Coronary artery (tissue), 2 donors: ENCODE measurements at regions not wholly inside any gene's neighbourhood (a gene's known extent, or its start where the extent isn't known, plus 50 kb on each side); places are given as distances from the start of the nearest gene placed in this dataset.

Experiments used
- DNase-seq: peaks from one replicate; pipeline ENCODE4 v3.0.0-alpha.2; 2017; ENCODE audit warnings: low spot score
- H3K27ac ChIP-seq, 2 donors: fragments of 200-600 bp; sonication (generic); one replicate each; pipeline ENCODE4 v1.5.1; 2016 to 2019
- H3K4me3 ChIP-seq: fragments of 200-600 bp; sonication (generic); 2 replicates; pipeline ENCODE4 v1.5.1; 2016; ENCODE audit warnings: mild to moderate bottlenecking, moderate library complexity
- CTCF ChIP-seq: fragments of 200-600 bp; sonication (generic); IDR thresholded peaks from one replicate; pipeline ENCODE4 v1.5.1; 2019; ENCODE audit warnings: antibody characterized with exemption

- no peak for DNase-seq
- H3K4me3 ChIP-seq = no peak overlapping the region
- H3K27ac ChIP-seq = no peak overlapping the region
- TF ChIP-seq CTCF = no peak
Observed at GRCh38 chr18:42530276-42530675, 575.2 kb downstream of the PIK3C3 start.

GRCh38 chr18:42532119-42532518 is 577.1 kb downstream of the PIK3C3 start:
- no peak for TF ChIP-seq CTCF
- Histone ChIP-seq H3K27ac (no peak overlapping the region), H3K4me3 (no peak overlapping the region)
- no peak for DNase-seq

- DNase-seq = no peak
- no peak for TF ChIP-seq CTCF
- Histone ChIP-seq H3K27ac (no peak overlapping the region), H3K4me3 (no peak overlapping the region)
Observed at GRCh38 chr18:42533009-42533575, 578.1 kb downstream of the PIK3C3 start.

GRCh38 chr18:42533616-42534015 is 578.6 kb downstream of the PIK3C3 start:
- Histone ChIP-seq H3K27ac (no peak overlapping the region), H3K4me3 (no peak overlapping the region)
- no peak for TF ChIP-seq CTCF
- DNase-seq = no peak

GRCh38 chr18:42534313-42534712 is 579.3 kb downstream of the PIK3C3 start:
- Histone ChIP-seq H3K4me3 (no peak overlapping the region), H3K27ac (no peak overlapping the region)
- no peak for TF ChIP-seq CTCF

GRCh38 chr18:42536442-42536841 is 579.0 kb downstream of the RIT2 start:
- no peak for TF ChIP-seq CTCF
- no peak overlapping the region for H3K4me3 ChIP-seq
- no peak for DNase-seq
- H3K27ac ChIP-seq = no peak overlapping the region

More at GRCh38 chr18:42534313-42534712, 579.3 kb downstream of the PIK3C3 start:
- DNase-seq = no peak

- TF ChIP-seq CTCF = no peak
- Histone ChIP-seq H3K4me3 (no peak overlapping the region), H3K27ac (no peak overlapping the region)
- DNase-seq = no peak
Observed at GRCh38 chr18:42537291-42537690, 578.2 kb downstream of the RIT2 start.
